HCT116 (cell line): ENCODE measurements at regions not wholly inside any gene's neighbourhood (a gene's known extent, or its start where the extent isn't known, plus 50 kb on each side); places are given as distances from the start of the nearest gene placed in this dataset.

Experiments
- ATAC-seq: fragments of 200-7000 bp; cut with Tn5 transposase; 2 replicates; pipeline ENCODE4 v1.9.1; 2020; ENCODE audit warnings: mild to moderate bottlenecking, moderate library complexity
- BruUV-seq: library from RNA; stranded (reverse); fragments of 400-500 nt; replicated peaks from 2 replicates; lab custom pipeline; 2021; lab: Mats Ljungman, UMichigan
- CTCF ChIA-PET: fragments of 300-600 bp; sonication (Branson Sonifier 250); formaldehyde crosslinking; loops from one replicate; lab custom pipeline; 2021; ENCODE audit warnings: antibody characterized with exemption; lab: Charles Lee
- POLR2A ChIA-PET: fragments of 300-600, 350-600 bp; sonication (Branson Sonifier 250); formaldehyde crosslinking; loops from one replicate; lab custom pipeline; 2021; ENCODE audit warnings: antibody characterized with exemption; lab: Charles Lee
- RAD21 ChIA-PET, 2 experiments: fragments of 300-600 bp; sonication (Branson Sonifier 250); formaldehyde crosslinking; loops; one replicate each; lab custom pipeline; 2023; ENCODE audit warnings: low total read pairs in 2 of 2; ENCODE audit not compliant: uncharacterized antibody in 2 of 2, unreplicated experiment in 2 of 2, low non-redundant PET in 1 of 2; lab: Charles Lee
- DNase-seq: peaks from one replicate; pipeline ENCODE4 v3.0.0-alpha.2; 2010; ENCODE audit warnings: low read depth, low spot score
- H2AFZ ChIP-seq: fragments of 200-600 bp; shearing (Covaris generic), sonication (generic); 2 replicates; pipeline ENCODE4 v1.6.1; 2017; ENCODE audit warnings: low read depth, mixed run types, mixed read lengths, antibody characterized with exemption, low read length; ENCODE audit not compliant: poor library complexity, severe bottlenecking
- H3K27ac ChIP-seq: 2 replicates; pipeline ENCODE4 v1.5.1; 2012; ENCODE audit warnings: low read depth, low read length
- H3K27me3 ChIP-seq: fragments of 200-600 bp; sonication (generic); 2 replicates; pipeline ENCODE4 v1.6.1; 2016; ENCODE audit warnings: mixed run types, low read length, mixed read lengths; ENCODE audit not compliant: insufficient read depth
- H3K36me3 ChIP-seq, 2 experiments: fragments of 200-500 bp in 1 of 2; fragments of 200-600 bp in 1 of 2; sonication (Bioruptor generic) in 1 of 2; sonication (generic) in 1 of 2; 2 replicates each; pipeline versions ENCODE4 v1.5.1 to v1.6.1; 2014 to 2016; ENCODE audit warnings: low read length in 2 of 2, inconsistent platforms in 1 of 2, mixed read lengths in 1 of 2, mixed run types in 1 of 2; ENCODE audit not compliant: insufficient read depth in 2 of 2, control insufficient read depth in 1 of 2
- H3K4me1 ChIP-seq, 2 experiments: fragments of 200-600 bp in 1 of 2; sonication (generic) in 1 of 2; 2 replicates each; pipeline versions ENCODE4 v1.5.1 to v1.6.1; 2012 to 2017; ENCODE audit warnings: low read length in 2 of 2, inconsistent platforms in 1 of 2, mild to moderate bottlenecking in 1 of 2, mixed read lengths in 1 of 2, mixed run types in 1 of 2, moderate library complexity in 1 of 2; ENCODE audit not compliant: insufficient read depth in 2 of 2, control insufficient read depth in 1 of 2
- H3K4me2 ChIP-seq: fragments of 200-600 bp; sonication (generic); 2 replicates; pipeline ENCODE4 v1.6.1; 2017; ENCODE audit warnings: mixed run types, low read length, mixed read lengths
- H3K4me3 ChIP-seq, 2 experiments: fragments of 200-600 bp in 1 of 2; sonication (generic) in 1 of 2; replicated peaks in 1 of 2; 2 replicates each; pipeline ENCODE4 v1.5.1; 2011 to 2016; ENCODE audit warnings: low read length in 2 of 2, control low read depth in 1 of 2, low read depth in 1 of 2, mild to moderate bottlenecking in 1 of 2, mixed read lengths in 1 of 2, mixed run types in 1 of 2
- H3K79me2 ChIP-seq: fragments of 200-600 bp; sonication (generic); 2 replicates; pipeline ENCODE4 v1.6.1; 2017; ENCODE audit warnings: mild to moderate bottlenecking, mixed run types, low read length, moderate library complexity, mixed read lengths; ENCODE audit not compliant: insufficient read depth
- H3K9ac ChIP-seq: fragments of 200-600 bp; sonication (generic); 2 replicates; pipeline ENCODE4 v1.6.1; 2016; ENCODE audit warnings: low read length, mixed read lengths
- H3K9me2 ChIP-seq: fragments of 200-600 bp; sonication (generic), shearing (Covaris generic); 2 replicates; pipeline ENCODE4 v1.6.1; 2017; ENCODE audit warnings: mixed run types, mild to moderate bottlenecking, moderate library complexity; ENCODE audit not compliant: insufficient read depth
- H3K9me3 ChIP-seq, 2 experiments: fragments of 200-500 bp in 1 of 2; fragments of 200-600 bp in 1 of 2; sonication (Bioruptor generic) in 1 of 2; sonication (generic) in 1 of 2; 2 replicates each; pipeline ENCODE4 v1.6.1; 2014 to 2017; ENCODE audit warnings: low read length in 2 of 2, mixed read lengths in 2 of 2, inconsistent platforms in 1 of 2, low read depth in 1 of 2, mild to moderate bottlenecking in 1 of 2, mixed run types in 1 of 2, moderate library complexity in 1 of 2; ENCODE audit not compliant: control insufficient read depth in 1 of 2, insufficient read depth in 1 of 2
- H4K20me1 ChIP-seq: fragments of 200-600 bp; sonication (generic), shearing (Covaris generic); 2 replicates; pipeline ENCODE4 v1.6.1; 2017; ENCODE audit warnings: mixed run types, mild to moderate bottlenecking, moderate library complexity; ENCODE audit not compliant: insufficient read depth
- CBX3 ChIP-seq: IDR thresholded peaks from 2 replicates; pipeline ENCODE4 v1.6.1; 2012; ENCODE audit warnings: low read depth
- CEBPB ChIP-seq: IDR thresholded peaks from 2 replicates; pipeline ENCODE4 v1.6.1; 2012; ENCODE audit warnings: low read depth
- CTCF ChIP-seq, 3 experiments: fragments of 200-600 bp in 1 of 3; sonication (generic) in 1 of 3; IDR thresholded peaks in 2 of 3; conservative IDR thresholded peaks in 1 of 3; 2 replicates each; pipeline ENCODE4 v1.5.1; 2012 to 2017; ENCODE audit warnings: low read depth in 2 of 3, low read length in 2 of 3, antibody characterized with exemption in 1 of 3, borderline replicate concordance in 1 of 3, control low read depth in 1 of 3, mild to moderate bottlenecking in 1 of 3, mixed read lengths in 1 of 3, mixed run types in 1 of 3, moderate library complexity in 1 of 3; ENCODE audit not compliant: insufficient read depth in 1 of 3
- EGR1 ChIP-seq: IDR thresholded peaks from 2 replicates; pipeline ENCODE4 v1.6.1; 2012; ENCODE audit warnings: low read depth
- EZH2phosphoT487 ChIP-seq: fragments of 200-600 bp; IDR thresholded peaks from 2 replicates; pipeline ENCODE4 v1.6.1; 2018; ENCODE audit warnings: antibody characterized with exemption, borderline replicate concordance
- FOSL1 ChIP-seq: IDR thresholded peaks from 2 replicates; pipeline ENCODE4 v1.6.1; 2012; ENCODE audit warnings: low read depth
- JUND ChIP-seq: IDR thresholded peaks from 2 replicates; pipeline ENCODE4 v1.6.1; 2012
- POLR2AphosphoS5 ChIP-seq: IDR thresholded peaks from 2 replicates; pipeline ENCODE4 v1.6.1; 2011; ENCODE audit warnings: mild to moderate bottlenecking, low read depth, low read length, moderate library complexity
- RAD21 ChIP-seq: IDR thresholded peaks from 2 replicates; pipeline ENCODE4 v1.6.1; 2012; ENCODE audit warnings: low read depth, mild to moderate bottlenecking
- REST ChIP-seq: IDR thresholded peaks from 2 replicates; pipeline ENCODE4 v1.6.1; 2012; ENCODE audit warnings: low read depth
- SIN3A ChIP-seq: IDR thresholded peaks from 2 replicates; pipeline ENCODE4 v1.6.1; 2012; ENCODE audit warnings: low read depth
- SRF ChIP-seq: IDR thresholded peaks from 2 replicates; pipeline ENCODE4 v1.6.1; 2012; ENCODE audit warnings: low read depth
- ZNF274 ChIP-seq: fragments of 200-500 bp; sonication (Bioruptor generic); IDR thresholded peaks from 2 replicates; pipeline ENCODE4 v1.6.1; 2014; ENCODE audit warnings: mild to moderate bottlenecking, low read depth, low read length, inconsistent platforms
- intact Hi-C: fragments of 100-400 bp; cut with micrococcal nuclease; formaldehyde crosslinking; loops from 2 replicates; pipeline ENCODE4 v1.10.0; 2022
- TF ChIP-seq, protein P1 (sequence below): IDR thresholded peaks from 2 replicates; pipeline ENCODE4 v1.6.1; 2012

DNA sequence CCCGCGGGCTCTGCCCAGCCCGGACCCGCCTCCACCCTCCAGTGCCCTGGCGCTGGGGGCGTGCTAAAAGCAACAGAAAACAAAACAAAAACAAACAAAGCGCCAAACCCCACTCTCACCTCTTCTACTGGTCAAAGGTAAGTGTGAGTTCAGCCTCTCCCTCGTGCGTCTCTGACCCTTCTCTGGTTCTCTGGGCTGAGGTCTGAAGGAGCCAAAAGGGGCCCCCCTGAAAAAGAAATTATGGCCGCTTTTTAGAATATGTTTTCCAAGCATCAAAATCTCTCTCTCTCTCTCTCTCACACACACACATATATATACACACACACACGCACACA, 133.5 kb upstream of the DPYD start:
- intact Hi-C loops = loop anchor here (5.0 to 10.0 kb wide), 3 partner anchors 232 to 1820 kb away; no protein-coding TSS in a partner anchor
- no peaks in the 10 kb centered on the region for H3K4me1 ChIP-seq
- CTCF ChIA-PET = interaction anchor here (1.1 kb wide), 1 partner anchor 414 kb away, joined by 3 read pairs; no protein-coding TSS in a partner anchor
- DNase-seq (no peak), ATAC-seq (no peak)
- no peaks in the 10 kb centered on the region for H3K9me3 ChIP-seq
- H3K27me3 ChIP-seq = no peaks in the 10 kb centered on the region
- no peaks in the 10 kb centered on the region for H4K20me1 ChIP-seq
- H3K4me3 ChIP-seq = no peak overlapping the region
- no peak overlapping the region for H3K27ac ChIP-seq
- RAD21 ChIA-PET = no interaction called here
- H3K9ac ChIP-seq = no peak overlapping the region
- no peaks in the 10 kb centered on the region for H3K9me2 ChIP-seq
- H3K79me2 ChIP-seq = no peaks in the 10 kb centered on the region
- H3K36me3 ChIP-seq = no peaks in the 10 kb centered on the region
- TF ChIP-seq POLR2AphosphoS5 = no peak
- no peak for TF ChIP-seq RAD21
- POLR2A ChIA-PET = no interaction called here
- H2AFZ ChIP-seq = peak overlapping the region; percentile 84
- BruUV-seq = no TSS peak
- peak overlapping the region; percentile 50 for H3K4me2 ChIP-seq

- intact Hi-C loops = loop anchor here (5.0 to 10.0 kb wide), 3 partner anchors 231 to 1819 kb away; no protein-coding TSS in a partner anchor
- Histone ChIP-seq H2AFZ (no peak overlapping the region), H3K36me3 (no peaks in the 10 kb centered on the region), H3K4me2 (peak overlapping the region; percentile 50), H3K4me1 (no peaks in the 10 kb centered on the region), H3K27me3 (no peaks in the 10 kb centered on the region), H3K27ac (no peak overlapping the region), H3K9ac (no peak overlapping the region), H3K9me3 (no peaks in the 10 kb centered on the region), H3K79me2 (no peaks in the 10 kb centered on the region), H4K20me1 (no peaks in the 10 kb centered on the region), H3K9me2 (no peaks in the 10 kb centered on the region), H3K4me3 (no peak overlapping the region)
- ChIA-PET RAD21 (no interaction called here), POLR2A (no interaction called here), CTCF (interaction anchor here (0.7 to 1.1 kb wide), 2 partner anchors 10 to 415 kb away, joined by 3 to 4 read pairs; no protein-coding TSS in a partner anchor)
- ATAC-seq (peak; percentile 100), DNase-seq (no peak)
- BruUV-seq = no TSS peak
- TF ChIP-seq, protein P1, sequence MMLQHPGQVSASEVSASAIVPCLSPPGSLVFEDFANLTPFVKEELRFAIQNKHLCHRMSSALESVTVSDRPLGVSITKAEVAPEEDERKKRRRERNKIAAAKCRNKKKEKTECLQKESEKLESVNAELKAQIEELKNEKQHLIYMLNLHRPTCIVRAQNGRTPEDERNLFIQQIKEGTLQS = no peak
- no peak for TF ChIP-seq JUND
- no peak for TF ChIP-seq SRF
- no peak for TF ChIP-seq EGR1
- no peak for TF ChIP-seq CEBPB
- no peak for TF ChIP-seq FOSL1
- peak in 2 of 3 experiments; percentile 65 to 74; a peak in 4 of 6 replicates for TF ChIP-seq CTCF (IDR thresholded peaks at IDR 0.05 in 2 of 3, conservative IDR thresholded peaks at IDR 0.05 in 1 of 3; ENCODE audit: borderline replicate concordance in 1 of 3, insufficient read depth in 1 of 3, low read depth in 2 of 3, low read length in 2 of 3)
- no peak for TF ChIP-seq SIN3A
- no peak for TF ChIP-seq CBX3
- TF ChIP-seq ZNF274 = no peak
- no peak for TF ChIP-seq POLR2AphosphoS5
- peak; percentile 38 for TF ChIP-seq RAD21
- TF ChIP-seq EZH2phosphoT487 = no peak
- no peak for TF ChIP-seq REST
Observed at GRCh38 chr1:98053471-98054366, 132.9 kb upstream of the DPYD start.
